Liver (tissue), 3 donors: ENCODE measurements at regions not wholly inside any gene's neighbourhood (a gene's known extent, or its start where the extent isn't known, plus 50 kb on each side); places are given as distances from the start of the nearest gene placed in this dataset.

Experiments
- EGR1 ChIP-seq, 2 donors: IDR thresholded peaks; 2 replicates each; pipeline ENCODE4 v1.6.1; 2016 to 2018; ENCODE audit warnings: antibody characterized with exemption in 2 of 2, low read depth in 2 of 2
- GABPA ChIP-seq, 2 donors: IDR thresholded peaks in 1 of 2; conservative IDR thresholded peaks in 1 of 2; 2 replicates each; pipeline ENCODE4 v1.6.1; 2016; ENCODE audit warnings: antibody characterized with exemption in 2 of 2, mild to moderate bottlenecking in 1 of 2, moderate library complexity in 1 of 2
- RAD21 ChIP-seq, 2 donors: IDR thresholded peaks; 2 replicates each; pipeline ENCODE4 v1.6.1; 2016; ENCODE audit warnings: antibody characterized with exemption in 2 of 2, mild to moderate bottlenecking in 2 of 2
- RXRA ChIP-seq, 2 donors: IDR thresholded peaks; 2 replicates each; pipeline ENCODE4 v1.6.1; 2017 to 2018; ENCODE audit warnings: antibody characterized with exemption in 2 of 2, mild to moderate bottlenecking in 1 of 2
- SP1 ChIP-seq: IDR thresholded peaks from 2 replicates; pipeline ENCODE4 v1.6.1; 2018; ENCODE audit warnings: antibody characterized with exemption, mild to moderate bottlenecking
- TAF1 ChIP-seq: conservative IDR thresholded peaks from 2 replicates; pipeline ENCODE4 v1.6.1; 2016; ENCODE audit warnings: antibody characterized with exemption, mild to moderate bottlenecking
- YY1 ChIP-seq: IDR thresholded peaks from 2 replicates; pipeline ENCODE4 v1.6.1; 2016; ENCODE audit warnings: antibody characterized with exemption, mild to moderate bottlenecking
- TF ChIP-seq, protein P1 (sequence below): IDR thresholded peaks from 2 replicates; pipeline ENCODE4 v1.6.1; 2016; ENCODE audit warnings: antibody characterized with exemption
- TF ChIP-seq, protein P2 (sequence below): fragments of 150-350 bp; IDR thresholded peaks from 2 replicates; pipeline ENCODE4 v1.5.1; 2017; ENCODE audit warnings: improper control_type of control experiment, low read depth, low read length; ENCODE audit not compliant: missing input control
- TF ChIP-seq, protein P3 (sequence below): IDR thresholded peaks from 2 replicates; pipeline ENCODE4 v1.6.1; 2016; ENCODE audit warnings: antibody characterized with exemption
- TF ChIP-seq, protein P4 (sequence below): IDR thresholded peaks from 2 replicates; pipeline ENCODE4 v1.6.1; 2016; ENCODE audit warnings: antibody characterized with exemption
- donor health status: healthy.
- donor health status: healthy.

DNA sequence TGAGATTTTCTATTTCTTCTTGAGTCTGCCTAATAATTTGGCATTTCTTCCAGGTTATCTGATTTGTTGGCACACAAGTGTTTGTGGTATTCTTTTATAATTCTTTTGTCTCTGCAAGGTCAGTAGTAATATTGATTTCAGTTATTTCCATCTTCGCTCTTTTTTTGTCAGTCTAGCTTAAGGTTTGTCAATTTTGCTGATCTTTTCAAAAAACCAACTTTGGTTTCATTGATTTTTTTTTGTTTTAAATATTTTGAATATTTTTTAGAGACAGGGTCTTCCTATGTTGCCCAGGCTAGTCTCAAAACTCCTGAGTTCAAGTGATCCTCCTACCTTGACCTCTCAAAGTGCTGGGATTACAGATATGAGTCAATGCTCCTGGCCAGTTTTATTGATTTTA lies 162.8 kb downstream of the BARX1 start:
- TF ChIP-seq, protein P1, sequence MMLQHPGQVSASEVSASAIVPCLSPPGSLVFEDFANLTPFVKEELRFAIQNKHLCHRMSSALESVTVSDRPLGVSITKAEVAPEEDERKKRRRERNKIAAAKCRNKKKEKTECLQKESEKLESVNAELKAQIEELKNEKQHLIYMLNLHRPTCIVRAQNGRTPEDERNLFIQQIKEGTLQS, result no peak
- TF ChIP-seq RXRA (IDR thresholded peaks at IDR 0.05) (no peak), SP1 (no peak), TAF1 (no peak), EGR1 (IDR thresholded peaks at IDR 0.05; ENCODE audit: low read depth in 2 of 2) (no peak), RAD21 (IDR thresholded peaks at IDR 0.05) (no peak), GABPA (IDR thresholded peaks at IDR 0.05 in 1 of 2, conservative IDR thresholded peaks at IDR 0.05 in 1 of 2) (no peak), YY1 (no peak)
- TF ChIP-seq, protein P2, sequence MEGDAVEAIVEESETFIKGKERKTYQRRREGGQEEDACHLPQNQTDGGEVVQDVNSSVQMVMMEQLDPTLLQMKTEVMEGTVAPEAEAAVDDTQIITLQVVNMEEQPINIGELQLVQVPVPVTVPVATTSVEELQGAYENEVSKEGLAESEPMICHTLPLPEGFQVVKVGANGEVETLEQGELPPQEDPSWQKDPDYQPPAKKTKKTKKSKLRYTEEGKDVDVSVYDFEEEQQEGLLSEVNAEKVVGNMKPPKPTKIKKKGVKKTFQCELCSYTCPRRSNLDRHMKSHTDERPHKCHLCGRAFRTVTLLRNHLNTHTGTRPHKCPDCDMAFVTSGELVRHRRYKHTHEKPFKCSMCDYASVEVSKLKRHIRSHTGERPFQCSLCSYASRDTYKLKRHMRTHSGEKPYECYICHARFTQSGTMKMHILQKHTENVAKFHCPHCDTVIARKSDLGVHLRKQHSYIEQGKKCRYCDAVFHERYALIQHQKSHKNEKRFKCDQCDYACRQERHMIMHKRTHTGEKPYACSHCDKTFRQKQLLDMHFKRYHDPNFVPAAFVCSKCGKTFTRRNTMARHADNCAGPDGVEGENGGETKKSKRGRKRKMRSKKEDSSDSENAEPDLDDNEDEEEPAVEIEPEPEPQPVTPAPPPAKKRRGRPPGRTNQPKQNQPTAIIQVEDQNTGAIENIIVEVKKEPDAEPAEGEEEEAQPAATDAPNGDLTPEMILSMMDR, result no peak
- TF ChIP-seq, protein P3, sequence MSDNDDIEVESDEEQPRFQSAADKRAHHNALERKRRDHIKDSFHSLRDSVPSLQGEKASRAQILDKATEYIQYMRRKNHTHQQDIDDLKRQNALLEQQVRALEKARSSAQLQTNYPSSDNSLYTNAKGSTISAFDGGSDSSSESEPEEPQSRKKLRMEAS, result no peak
- TF ChIP-seq, protein P4, sequence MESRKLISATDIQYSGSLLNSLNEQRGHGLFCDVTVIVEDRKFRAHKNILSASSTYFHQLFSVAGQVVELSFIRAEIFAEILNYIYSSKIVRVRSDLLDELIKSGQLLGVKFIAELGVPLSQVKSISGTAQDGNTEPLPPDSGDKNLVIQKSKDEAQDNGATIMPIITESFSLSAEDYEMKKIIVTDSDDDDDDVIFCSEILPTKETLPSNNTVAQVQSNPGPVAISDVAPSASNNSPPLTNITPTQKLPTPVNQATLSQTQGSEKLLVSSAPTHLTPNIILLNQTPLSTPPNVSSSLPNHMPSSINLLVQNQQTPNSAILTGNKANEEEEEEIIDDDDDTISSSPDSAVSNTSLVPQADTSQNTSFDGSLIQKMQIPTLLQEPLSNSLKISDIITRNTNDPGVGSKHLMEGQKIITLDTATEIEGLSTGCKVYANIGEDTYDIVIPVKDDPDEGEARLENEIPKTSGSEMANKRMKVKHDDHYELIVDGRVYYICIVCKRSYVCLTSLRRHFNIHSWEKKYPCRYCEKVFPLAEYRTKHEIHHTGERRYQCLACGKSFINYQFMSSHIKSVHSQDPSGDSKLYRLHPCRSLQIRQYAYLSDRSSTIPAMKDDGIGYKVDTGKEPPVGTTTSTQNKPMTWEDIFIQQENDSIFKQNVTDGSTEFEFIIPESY, result no peak
